GM23338 (cell line): ENCODE measurements at regions not wholly inside any gene's neighbourhood (a gene's known extent, or its start where the extent isn't known, plus 50 kb on each side); places are given as distances from the start of the nearest gene placed in this dataset.

Source experiments
- ATAC-seq: fragments of 200-7000 bp; cut with Tn5 transposase; 3 replicates; pipeline ENCODE4 v1.9.1; 2020
- DNase-seq: peaks from one replicate; pipeline ENCODE4 v3.0.0-alpha.2; 2015; ENCODE audit warnings: low spot score
- H2AFZ ChIP-seq: fragments of 200-600 bp; sonication (generic); 2 replicates; pipeline ENCODE4 v1.8.0; 2016; ENCODE audit warnings: antibody characterized with exemption, mild to moderate bottlenecking, moderate library complexity
- H3F3A ChIP-seq: fragments of 200-600 bp; sonication (generic); replicated peaks from 2 replicates; pipeline ENCODE4 v1.8.0; 2017; ENCODE audit warnings: antibody characterized with exemption, mixed run types, low read depth
- H3K27ac ChIP-seq: fragments of 200-600 bp; sonication (generic); 2 replicates; pipeline ENCODE4 v1.6.1; 2016; ENCODE audit warnings: low read depth
- H3K27me3 ChIP-seq: fragments of 200-600 bp; sonication (generic); 2 replicates; pipeline ENCODE4 v1.8.0; 2016; ENCODE audit warnings: mild to moderate bottlenecking, mixed run types, moderate library complexity; ENCODE audit not compliant: insufficient read depth
- H3K36me3 ChIP-seq: fragments of 200-600 bp; sonication (generic); 2 replicates; pipeline ENCODE4 v1.8.0; 2016; ENCODE audit warnings: mild to moderate bottlenecking; ENCODE audit not compliant: insufficient read depth
- H3K4me1 ChIP-seq: fragments of 200-600 bp; sonication (generic); 2 replicates; pipeline ENCODE4 v1.8.0; 2016; ENCODE audit warnings: mild to moderate bottlenecking, moderate library complexity; ENCODE audit not compliant: insufficient read depth
- H3K4me2 ChIP-seq: fragments of 200-600 bp; sonication (generic); 2 replicates; pipeline ENCODE4 v1.7.1; 2017; ENCODE audit warnings: mixed run types
- H3K4me3 ChIP-seq: fragments of 200-600 bp; sonication (generic); 2 replicates; pipeline ENCODE4 v1.6.1; 2016; ENCODE audit warnings: mixed run types
- H3K79me2 ChIP-seq: fragments of 200-600 bp; sonication (generic); replicated peaks from 2 replicates; pipeline ENCODE4 v1.8.0; 2017; ENCODE audit warnings: mild to moderate bottlenecking; ENCODE audit not compliant: insufficient read depth
- H3K9me2 ChIP-seq: fragments of 200-600 bp; sonication (generic); 2 replicates; pipeline ENCODE4 v1.8.0; 2017; ENCODE audit not compliant: insufficient read depth
- H4K20me1 ChIP-seq: fragments of 200-600 bp; sonication (generic); replicated peaks from 2 replicates; pipeline ENCODE4 v1.8.0; 2017; ENCODE audit warnings: mild to moderate bottlenecking; ENCODE audit not compliant: insufficient read depth
- H3K27ac Mint-ChIP-seq: 2 replicates; pipeline ENCODE4 v1.8.0; 2020; ENCODE audit warnings: inconsistent platforms, mild to moderate bottlenecking, moderate library complexity, mixed read lengths
- H3K27me3 Mint-ChIP-seq: 3 replicates; pipeline ENCODE4 v1.8.0; 2022; ENCODE audit warnings: low read depth, mild to moderate bottlenecking, moderate library complexity, mixed read lengths, inconsistent platforms; ENCODE audit not compliant: insufficient read depth, poor library complexity
- H3K36me3 Mint-ChIP-seq: 3 replicates; pipeline ENCODE4 v1.8.0; 2021; ENCODE audit warnings: low read depth, mild to moderate bottlenecking, inconsistent platforms, moderate library complexity, mixed read lengths
- H3K4me1 Mint-ChIP-seq: 3 replicates; pipeline ENCODE4 v1.8.0; 2020; ENCODE audit warnings: mild to moderate bottlenecking, inconsistent platforms, mixed read lengths
- H3K4me3 Mint-ChIP-seq: 3 replicates; pipeline ENCODE4 v1.8.0; 2021; ENCODE audit warnings: moderate library complexity, mild to moderate bottlenecking, inconsistent platforms, mixed read lengths
- H3K9me3 Mint-ChIP-seq: 3 replicates; pipeline ENCODE4 v1.8.0; 2020; ENCODE audit warnings: moderate library complexity, mild to moderate bottlenecking, inconsistent platforms, mixed read lengths
- CREB1 ChIP-seq: fragments of 250-450 bp; sonication (Bioruptor Pico); IDR thresholded peaks from 2 replicates; pipeline ENCODE4 v1.5.0; 2020; ENCODE audit warnings: low read depth, mild to moderate bottlenecking, moderate library complexity
- CTCF ChIP-seq, 2 experiments: fragments of 200-600 bp in 1 of 2; sonication (generic) in 1 of 2; conservative IDR thresholded peaks; 2 replicates each; pipeline versions ENCODE4 v1.5.1 to v1.6.1; 2016 to 2017; ENCODE audit warnings: antibody characterized with exemption in 2 of 2, low read depth in 2 of 2, mild to moderate bottlenecking in 2 of 2, moderate library complexity in 1 of 2
- ETS1 ChIP-seq: IDR thresholded peaks from 2 replicates; pipeline ENCODE4 v1.6.1; 2016; ENCODE audit warnings: antibody characterized with exemption
- EZH2 ChIP-seq: fragments of 200-600 bp; sonication (generic); IDR thresholded peaks from one replicate; pipeline ENCODE4 v1.8.0; 2017; ENCODE audit warnings: antibody characterized with exemption, mild to moderate bottlenecking, low read depth; ENCODE audit not compliant: unreplicated experiment
- JUNB ChIP-seq: IDR thresholded peaks from one replicate; pipeline ENCODE4 v1.6.1; 2016; ENCODE audit warnings: antibody characterized with exemption; ENCODE audit not compliant: unreplicated experiment
- NANOG ChIP-seq: IDR thresholded peaks from 2 replicates; pipeline ENCODE4 v1.6.1; 2016; ENCODE audit warnings: antibody characterized with exemption, borderline replicate concordance
- POLR2AphosphoS5 ChIP-seq: IDR thresholded peaks from 2 replicates; pipeline ENCODE4 v1.6.1; 2016; ENCODE audit warnings: antibody characterized with exemption, low read depth
- REST ChIP-seq: IDR thresholded peaks from one replicate; pipeline ENCODE4 v1.6.1; 2018; ENCODE audit warnings: antibody characterized with exemption; ENCODE audit not compliant: unreplicated experiment
- STAT1 ChIP-seq: IDR thresholded peaks from one replicate; pipeline ENCODE4 v1.6.1; 2016; ENCODE audit warnings: antibody characterized with exemption; ENCODE audit not compliant: unreplicated experiment
- ZNF114 ChIP-seq: fragments of 250-450 bp; sonication (Bioruptor Pico); IDR thresholded peaks from 2 replicates; pipeline ENCODE4 v1.5.0; 2020; ENCODE audit warnings: mild to moderate bottlenecking, moderate library complexity
- ZNF331 ChIP-seq: fragments of 250-450 bp; sonication (Bioruptor Pico); IDR thresholded peaks from 2 replicates; pipeline ENCODE4 v1.5.0; 2020; ENCODE audit warnings: low read depth, mild to moderate bottlenecking, moderate library complexity
- ZNF462 ChIP-seq: fragments of 250-450 bp; sonication (Bioruptor Pico); IDR thresholded peaks from 2 replicates; pipeline ENCODE4 v1.5.0; 2020; ENCODE audit warnings: mild to moderate bottlenecking, moderate library complexity

- no peaks in the 10 kb centered on the region for H3K36me3 ChIP-seq
- no peaks in the 10 kb centered on the region for H3K4me1 ChIP-seq
- H3K9me2 ChIP-seq, result no peaks in the 10 kb centered on the region
- H3K4me3 ChIP-seq, result no peak overlapping the region
- peaks cover 23% of the 10 kb centered on the region; the same call in 2 of the 3 replicates for H3K36me3 Mint-ChIP-seq
- H3K4me1 Mint-ChIP-seq, result no peaks in the 10 kb centered on the region
- H3K79me2 ChIP-seq, result no peaks in the 10 kb centered on the region
- ATAC-seq (no peak), DNase-seq (no peak)
- no peak overlapping the region for H3K27ac ChIP-seq
- H2AFZ ChIP-seq, result no peak overlapping the region
- no peaks in the 10 kb centered on the region for H3F3A ChIP-seq
- TF ChIP-seq POLR2AphosphoS5, result no peak
- TF ChIP-seq REST, result no peak
- TF ChIP-seq ZNF114 (CRISPR knock-in tag), result no peak
- TF ChIP-seq CTCF (conservative IDR thresholded peaks at IDR 0.05; ENCODE audit: low read depth in 2 of 2), result no peak
- no peak for TF ChIP-seq JUNB
- TF ChIP-seq ZNF462 (CRISPR knock-in tag), result no peak
- no peak for TF ChIP-seq ETS1
- TF ChIP-seq ZNF331 (CRISPR knock-in tag), result no peak
- TF ChIP-seq STAT1, result no peak
- TF ChIP-seq NANOG, result no peak
- TF ChIP-seq CREB1 (CRISPR knock-in tag), result no peak
- TF ChIP-seq EZH2, result no peak
- H3K27me3 ChIP-seq, result no peaks in the 10 kb centered on the region
- no peaks in the 10 kb centered on the region for H4K20me1 ChIP-seq
- peaks cover 89% of the 10 kb centered on the region for H3K9me3 Mint-ChIP-seq
- H3K4me2 ChIP-seq, result no peak overlapping the region
- H3K4me3 Mint-ChIP-seq, result no peak overlapping the region
- H3K27ac Mint-ChIP-seq, result no peak overlapping the region
- H3K27me3 Mint-ChIP-seq, result peaks cover 1% of the 10 kb centered on the region
Observed at GRCh38 chr3:3372210-3372777, 192.8 kb upstream of the CRBN start.
